ENCODE measurements at regions not wholly inside any gene's neighbourhood (a gene's known extent, or its start where the extent isn't known, plus 50 kb on each side); places are given as distances from the start of the nearest gene placed in this dataset.

- Mint-ChIP-seq H3K4me3 (ENCODE audit: low read depth, unreplicated experiment) (no peak overlapping the region), H3K36me3 (ENCODE audit: insufficient read depth, unreplicated experiment) (no peaks in the 10 kb centered on the region), H3K9me3 (ENCODE audit: low read depth, unreplicated experiment) (peaks cover 11% of the 10 kb centered on the region), H3K4me1 (ENCODE audit: low read depth, unreplicated experiment) (no peaks in the 10 kb centered on the region), H3K27ac (ENCODE audit: unreplicated experiment) (no peak overlapping the region), H3K27me3 (ENCODE audit: unreplicated experiment) (no peaks in the 10 kb centered on the region)
- TF ChIP-seq CTCF (IDR thresholded peaks at IDR 0.05; ENCODE audit: unreplicated experiment), result no peak
- CTCF ChIA-PET, result no interaction called here
- intact Hi-C loops (cut with micrococcal nuclease; ENCODE audit: unreplicated experiment), result no loop called here
- BruUV-seq (replicated peaks), result no TSS peak
- DNase-seq, result no peak
Measured at GRCh38 chr11:29786092-29786491, 230.7 kb downstream of the KCNA4 start.

GRCh38 chr11:29783506-29783905 lies 233.3 kb downstream of the KCNA4 start:
- H3K4me3 Mint-ChIP-seq (ENCODE audit: low read depth, unreplicated experiment), result no peak overlapping the region
- no peak for TF ChIP-seq CTCF (IDR thresholded peaks at IDR 0.05; ENCODE audit: unreplicated experiment)
- CTCF ChIA-PET, result no interaction called here
- H3K27me3 Mint-ChIP-seq (ENCODE audit: unreplicated experiment), result no peaks in the 10 kb centered on the region
- H3K4me1 Mint-ChIP-seq (ENCODE audit: low read depth, unreplicated experiment), result no peaks in the 10 kb centered on the region
- H3K9me3 Mint-ChIP-seq (ENCODE audit: low read depth, unreplicated experiment), result peaks cover 13% of the 10 kb centered on the region
- BruUV-seq (replicated peaks), result no TSS peak
- DNase-seq, result no peak
- H3K36me3 Mint-ChIP-seq (ENCODE audit: insufficient read depth, unreplicated experiment), result no peaks in the 10 kb centered on the region
- intact Hi-C loops (cut with micrococcal nuclease; ENCODE audit: unreplicated experiment), result no loop called here
- no peak overlapping the region for H3K27ac Mint-ChIP-seq (ENCODE audit: unreplicated experiment)

GRCh38 chr11:29782447-29782846 lies 234.4 kb downstream of the KCNA4 start:
- BruUV-seq (replicated peaks), result no TSS peak
- DNase-seq, result no peak
- intact Hi-C loops (cut with micrococcal nuclease; ENCODE audit: unreplicated experiment), result no loop called here
- Mint-ChIP-seq H3K27ac (ENCODE audit: unreplicated experiment) (no peak overlapping the region), H3K4me1 (ENCODE audit: low read depth, unreplicated experiment) (no peaks in the 10 kb centered on the region), H3K36me3 (ENCODE audit: insufficient read depth, unreplicated experiment) (no peaks in the 10 kb centered on the region), H3K9me3 (ENCODE audit: low read depth, unreplicated experiment) (peaks cover 15% of the 10 kb centered on the region), H3K27me3 (ENCODE audit: unreplicated experiment) (no peaks in the 10 kb centered on the region), H3K4me3 (ENCODE audit: low read depth, unreplicated experiment) (no peak overlapping the region)
- no peak for TF ChIP-seq CTCF (IDR thresholded peaks at IDR 0.05; ENCODE audit: unreplicated experiment)
- CTCF ChIA-PET, result interaction anchor here (0.6 kb wide), 1 partner anchor 1005 kb away, joined by 3 read pairs; no protein-coding TSS in a partner anchor

- Mint-ChIP-seq H3K9me3 (ENCODE audit: low read depth, unreplicated experiment) (peaks cover 15% of the 10 kb centered on the region), H3K4me3 (ENCODE audit: low read depth, unreplicated experiment) (no peak overlapping the region), H3K27me3 (ENCODE audit: unreplicated experiment) (no peaks in the 10 kb centered on the region), H3K36me3 (ENCODE audit: insufficient read depth, unreplicated experiment) (no peaks in the 10 kb centered on the region), H3K4me1 (ENCODE audit: low read depth, unreplicated experiment) (no peaks in the 10 kb centered on the region), H3K27ac (ENCODE audit: unreplicated experiment) (no peak overlapping the region)
- no peak for DNase-seq
- no peak for TF ChIP-seq CTCF (IDR thresholded peaks at IDR 0.05; ENCODE audit: unreplicated experiment)
- BruUV-seq (replicated peaks), result no TSS peak
- CTCF ChIA-PET, result no interaction called here
- intact Hi-C loops (cut with micrococcal nuclease; ENCODE audit: unreplicated experiment), result no loop called here
Measured at GRCh38 chr11:29781268-29781667, 235.6 kb downstream of the KCNA4 start.

- DNase-seq, result no peak
- Mint-ChIP-seq H3K9me3 (ENCODE audit: low read depth, unreplicated experiment) (peaks cover 11% of the 10 kb centered on the region), H3K27me3 (ENCODE audit: unreplicated experiment) (no peaks in the 10 kb centered on the region), H3K4me3 (ENCODE audit: low read depth, unreplicated experiment) (no peak overlapping the region), H3K4me1 (ENCODE audit: low read depth, unreplicated experiment) (no peaks in the 10 kb centered on the region), H3K36me3 (ENCODE audit: insufficient read depth, unreplicated experiment) (no peaks in the 10 kb centered on the region), H3K27ac (ENCODE audit: unreplicated experiment) (no peak overlapping the region)
- CTCF ChIA-PET, result no interaction called here
- intact Hi-C loops (cut with micrococcal nuclease; ENCODE audit: unreplicated experiment), result no loop called here
- TF ChIP-seq CTCF (IDR thresholded peaks at IDR 0.05; ENCODE audit: unreplicated experiment), result no peak
- no TSS peak for BruUV-seq (replicated peaks)
Measured at GRCh38 chr11:29780756-29781155, 236.1 kb downstream of the KCNA4 start.

Data from Calu3 (cell line).